Fibroblast of skin of left quadriceps (primary cell): ENCODE measurements at regions not wholly inside any gene's neighbourhood (a gene's known extent, or its start where the extent isn't known, plus 50 kb on each side); places are given as distances from the start of the nearest gene placed in this dataset.

Experiments used
- DNase-seq, 2 experiments: peaks; one replicate each; pipeline ENCODE4 v3.0.0-alpha.2; 2013; ENCODE audit warnings: low read depth in 2 of 2

GRCh38 chr1:94707321-94708298, 112.5 kb upstream of the SLC44A3 start:
- DNase-seq = no peak

- DNase-seq = no peak
These were observed 117.7 kb upstream of the SLC44A3 start for GRCh38 chr1:94702442-94702815.

GRCh38 chr1:94701796-94702441, 118.2 kb upstream of the SLC44A3 start:
- no peak for DNase-seq

GRCh38 chr1:94698759-94699502, 121.2 kb upstream of the SLC44A3 start:
- DNase-seq = peak; percentile 67

- no peak for DNase-seq
These were observed 121.8 kb upstream of the SLC44A3 start for GRCh38 chr1:94698356-94698755.

- no peak for DNase-seq
These were observed 122.3 kb upstream of the SLC44A3 start for GRCh38 chr1:94697839-94698238.

GRCh38 chr1:94694226-94694915, 125.8 kb upstream of the SLC44A3 start:
- DNase-seq = no peak

GRCh38 chr1:94693435-94693834, 126.7 kb upstream of the SLC44A3 start:
- DNase-seq = no peak

GRCh38 chr1:94693029-94693428, 127.1 kb upstream of the SLC44A3 start:
- no peak for DNase-seq

GRCh38 chr1:94688646-94689045, 131.5 kb upstream of the SLC44A3 start:
- DNase-seq = no peak

GRCh38 chr1:94686882-94687281, 133.3 kb upstream of the SLC44A3 start:
- DNase-seq = no peak

- no peak for DNase-seq
These were observed 135.4 kb upstream of the SLC44A3 start for GRCh38 chr1:94684690-94685250.

GRCh38 chr1:94683886-94684285, 136.3 kb upstream of the SLC44A3 start:
- DNase-seq = no peak

GRCh38 chr1:94680039-94680377, 138.4 kb upstream of the F3 start:
- no peak for DNase-seq

GRCh38 chr1:94679332-94680038, 137.9 kb upstream of the F3 start:
- DNase-seq = no peak

- DNase-seq = no peak
These were observed 136.8 kb upstream of the F3 start for GRCh38 chr1:94678202-94678848.

- no peak for DNase-seq
These were observed 136.2 kb upstream of the F3 start for GRCh38 chr1:94677714-94678113.

- DNase-seq = no peak
These were observed 135.5 kb upstream of the F3 start for GRCh38 chr1:94677087-94677486.

- no peak for DNase-seq
These were observed 135.1 kb upstream of the F3 start for GRCh38 chr1:94676686-94677085.

GRCh38 chr1:94675373-94675772, 133.8 kb upstream of the F3 start:
- DNase-seq = no peak
